Thoracic aorta (tissue), 2 donors: ENCODE measurements at regions not wholly inside any gene's neighbourhood (a gene's known extent, or its start where the extent isn't known, plus 50 kb on each side); places are given as distances from the start of the nearest gene placed in this dataset.

ENCODE experiments used
- ATAC-seq: fragments of 150-250 bp; one replicate; pipeline ENCODE4 v1.8.0; 2017; ENCODE audit warnings: low read depth; ENCODE audit not compliant: insufficient number of reproducible peaks, low FRiP score
- DNase-seq: peaks from one replicate; pipeline ENCODE4 v3.0.0-alpha.2; 2020; ENCODE audit warnings: low spot score
- H3K27ac ChIP-seq, 2 donors: fragments of 200-600 bp; sonication (generic); 1 replicate in 1 of 2; 2 replicates in 1 of 2; pipeline ENCODE4 v1.5.1; 2016; ENCODE audit warnings: mild to moderate bottlenecking in 2 of 2, moderate library complexity in 2 of 2
- H3K27me3 ChIP-seq: fragments of 200-600 bp; sonication (generic); replicated peaks from 2 replicates; pipeline ENCODE4 v1.6.0; 2016; ENCODE audit warnings: mild to moderate bottlenecking; ENCODE audit not compliant: insufficient read depth
- H3K36me3 ChIP-seq: fragments of 200-600 bp; sonication (generic); one replicate; pipeline ENCODE4 v1.5.1; 2016
- H3K4me1 ChIP-seq, 2 donors: fragments of 200-600 bp; sonication (generic); 1 replicate in 1 of 2; 2 replicates in 1 of 2; pipeline versions ENCODE4 v1.5.1 to v1.6.0; 2016; ENCODE audit warnings: low read depth in 2 of 2, mild to moderate bottlenecking in 1 of 2; ENCODE audit not compliant: control insufficient read depth in 1 of 2
- H3K4me3 ChIP-seq: fragments of 200-600 bp; sonication (generic); 2 replicates; pipeline ENCODE4 v1.5.1; 2016; ENCODE audit warnings: mild to moderate bottlenecking
- H3K9me3 ChIP-seq: fragments of 200-600 bp; sonication (generic); 2 replicates; pipeline ENCODE4 v1.5.1; 2016
- TF ChIP-seq, protein P1 (sequence below): fragments of 200-600 bp; sonication (generic); IDR thresholded peaks from one replicate; pipeline ENCODE4 v1.5.1; 2019; ENCODE audit warnings: antibody characterized with exemption

DNA sequence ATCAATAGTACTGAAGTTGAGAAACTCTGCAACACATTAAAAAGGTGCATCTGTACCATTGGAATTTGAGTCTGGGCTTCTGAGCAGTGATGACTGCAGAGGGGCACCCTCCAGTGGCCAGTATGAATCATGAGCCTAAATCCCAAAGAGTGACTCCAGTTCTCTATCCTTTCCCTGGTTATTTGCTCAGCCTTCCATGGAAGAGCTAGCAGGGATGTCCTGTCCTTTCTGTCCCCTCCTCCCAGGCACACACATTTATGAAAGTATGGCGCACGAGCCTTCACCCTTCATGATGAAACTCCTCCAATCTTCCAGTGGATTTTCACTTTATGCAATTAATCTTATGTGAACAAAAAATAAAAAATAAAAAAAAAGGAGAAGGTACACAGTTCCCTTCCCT lies 81.0 kb downstream of the ESM1 start:
- peaks cover 0 to 2% of the 10 kb centered on the region in 2 donors for H3K4me1 ChIP-seq
- no peaks in the 10 kb centered on the region for H3K36me3 ChIP-seq
- TF ChIP-seq, protein P1, sequence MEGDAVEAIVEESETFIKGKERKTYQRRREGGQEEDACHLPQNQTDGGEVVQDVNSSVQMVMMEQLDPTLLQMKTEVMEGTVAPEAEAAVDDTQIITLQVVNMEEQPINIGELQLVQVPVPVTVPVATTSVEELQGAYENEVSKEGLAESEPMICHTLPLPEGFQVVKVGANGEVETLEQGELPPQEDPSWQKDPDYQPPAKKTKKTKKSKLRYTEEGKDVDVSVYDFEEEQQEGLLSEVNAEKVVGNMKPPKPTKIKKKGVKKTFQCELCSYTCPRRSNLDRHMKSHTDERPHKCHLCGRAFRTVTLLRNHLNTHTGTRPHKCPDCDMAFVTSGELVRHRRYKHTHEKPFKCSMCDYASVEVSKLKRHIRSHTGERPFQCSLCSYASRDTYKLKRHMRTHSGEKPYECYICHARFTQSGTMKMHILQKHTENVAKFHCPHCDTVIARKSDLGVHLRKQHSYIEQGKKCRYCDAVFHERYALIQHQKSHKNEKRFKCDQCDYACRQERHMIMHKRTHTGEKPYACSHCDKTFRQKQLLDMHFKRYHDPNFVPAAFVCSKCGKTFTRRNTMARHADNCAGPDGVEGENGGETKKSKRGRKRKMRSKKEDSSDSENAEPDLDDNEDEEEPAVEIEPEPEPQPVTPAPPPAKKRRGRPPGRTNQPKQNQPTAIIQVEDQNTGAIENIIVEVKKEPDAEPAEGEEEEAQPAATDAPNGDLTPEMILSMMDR, result no peak
- H3K27ac ChIP-seq, result no peak overlapping the region
- no peaks in the 10 kb centered on the region for H3K27me3 ChIP-seq
- H3K4me3 ChIP-seq, result no peak overlapping the region
- no peak for ATAC-seq
- DNase-seq, result no peak
- no peaks in the 10 kb centered on the region for H3K9me3 ChIP-seq

DNA sequence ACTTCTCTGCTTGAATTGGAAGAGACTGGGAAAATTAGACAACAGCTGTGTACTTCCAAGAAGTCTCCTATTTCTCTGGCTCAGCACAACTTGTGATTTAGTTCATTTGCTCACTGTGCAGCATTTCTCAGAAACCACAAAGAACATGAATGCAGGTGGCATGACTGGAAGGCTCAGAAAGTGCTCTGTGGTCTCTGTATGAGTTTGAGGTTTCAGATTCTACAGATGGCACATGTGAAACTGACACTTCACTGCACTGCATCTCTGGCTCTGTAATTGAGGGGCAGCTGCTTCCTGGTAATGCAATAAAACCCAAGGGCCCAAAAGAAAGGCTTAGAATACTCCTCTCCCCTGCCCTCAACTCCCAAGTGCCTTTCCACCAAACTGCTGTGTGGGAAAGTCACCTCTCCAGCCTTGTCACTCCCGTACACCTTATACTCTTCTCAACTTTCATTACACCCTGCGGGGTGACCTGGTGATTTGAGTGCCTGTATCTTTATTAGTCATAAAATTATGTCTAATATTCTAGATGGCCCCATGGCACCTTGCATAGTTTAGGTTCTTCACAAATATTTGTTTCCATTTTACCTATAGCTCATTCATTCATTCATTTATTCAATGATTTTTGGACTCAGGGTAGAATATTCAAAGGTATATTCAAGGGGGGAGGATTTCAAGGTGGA lies 82.5 kb downstream of the ESM1 start:
- no peaks in the 10 kb centered on the region for H3K9me3 ChIP-seq
- H3K27ac ChIP-seq, result no peak overlapping the region
- peaks cover 0 to 2% of the 10 kb centered on the region in 2 donors for H3K4me1 ChIP-seq
- DNase-seq (no peak), ATAC-seq (no peak)
- no peaks in the 10 kb centered on the region for H3K27me3 ChIP-seq
- no peak overlapping the region for H3K4me3 ChIP-seq
- H3K36me3 ChIP-seq, result no peaks in the 10 kb centered on the region
- TF ChIP-seq, protein P1, result no peak

DNA sequence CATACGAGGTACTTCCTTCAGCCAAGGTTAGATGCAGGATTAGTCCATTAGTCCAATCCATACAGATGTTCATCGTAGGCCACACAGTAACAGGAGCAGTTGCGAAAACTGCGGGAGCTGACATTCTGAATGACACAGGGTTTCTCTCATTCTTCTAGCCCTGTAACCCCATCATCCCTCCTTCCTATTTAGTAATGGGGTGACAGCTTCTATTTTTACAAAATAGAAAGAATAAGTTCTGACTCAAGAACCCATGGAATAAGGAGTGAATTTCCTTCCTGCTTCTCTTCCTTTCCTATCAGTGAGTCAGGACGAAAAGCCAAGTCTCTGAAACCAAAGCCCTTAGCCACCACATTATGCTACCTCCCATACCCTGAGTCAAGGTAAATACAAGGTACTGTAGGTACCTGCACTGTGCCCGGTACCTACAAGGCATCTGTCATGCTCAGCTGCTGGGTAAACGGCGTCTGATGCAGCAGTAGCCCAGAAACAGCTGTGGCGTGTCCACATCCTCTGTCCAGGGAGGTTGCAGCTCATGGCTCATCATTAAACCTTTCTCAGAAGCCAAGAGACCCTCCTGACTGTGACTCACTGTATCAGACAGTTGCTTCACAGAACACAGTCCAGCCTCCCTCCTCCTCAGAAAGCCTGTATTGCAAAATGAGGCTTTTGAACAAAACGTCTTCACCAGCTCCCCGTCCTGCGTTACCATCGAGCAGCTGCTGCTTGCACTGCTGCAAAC lies 84.2 kb downstream of the ESM1 start:
- Histone ChIP-seq H3K36me3 (no peaks in the 10 kb centered on the region), H3K27ac (no peak overlapping the region), H3K4me3 (no peak overlapping the region), H3K27me3 (no peaks in the 10 kb centered on the region), H3K4me1 (peaks cover 0 to under 1% of the 10 kb centered on the region in 2 donors), H3K9me3 (no peaks in the 10 kb centered on the region)
- DNase-seq, result no peak
- ATAC-seq, result no peak
- TF ChIP-seq, protein P1, result no peak

DNA sequence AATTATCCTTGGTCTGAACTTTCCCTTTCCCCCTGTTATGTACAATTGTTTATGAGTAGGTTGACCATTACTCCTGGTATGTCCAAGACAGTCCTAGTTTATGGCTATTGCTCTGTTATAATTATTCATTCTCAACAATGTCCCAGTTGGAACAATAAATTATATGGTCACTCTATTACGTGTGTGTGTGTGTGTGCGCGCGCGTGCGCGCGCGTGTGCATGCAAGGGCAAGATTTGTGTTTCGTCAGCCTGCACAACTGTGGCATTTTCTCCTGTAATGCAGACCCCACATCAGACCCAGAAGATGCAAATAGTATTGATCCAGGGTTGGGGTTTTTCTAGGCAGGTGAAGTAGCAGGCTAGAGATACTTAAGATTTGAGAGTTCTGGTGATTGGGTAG lies 88.4 kb downstream of the ESM1 start:
- Histone ChIP-seq H3K27ac (no peak overlapping the region), H3K9me3 (no peaks in the 10 kb centered on the region), H3K27me3 (no peaks in the 10 kb centered on the region), H3K4me1 (no peaks in the 10 kb centered on the region), H3K36me3 (no peaks in the 10 kb centered on the region), H3K4me3 (no peak overlapping the region)
- TF ChIP-seq, protein P1, result no peak
- no peak for DNase-seq
- ATAC-seq, result no peak

DNA sequence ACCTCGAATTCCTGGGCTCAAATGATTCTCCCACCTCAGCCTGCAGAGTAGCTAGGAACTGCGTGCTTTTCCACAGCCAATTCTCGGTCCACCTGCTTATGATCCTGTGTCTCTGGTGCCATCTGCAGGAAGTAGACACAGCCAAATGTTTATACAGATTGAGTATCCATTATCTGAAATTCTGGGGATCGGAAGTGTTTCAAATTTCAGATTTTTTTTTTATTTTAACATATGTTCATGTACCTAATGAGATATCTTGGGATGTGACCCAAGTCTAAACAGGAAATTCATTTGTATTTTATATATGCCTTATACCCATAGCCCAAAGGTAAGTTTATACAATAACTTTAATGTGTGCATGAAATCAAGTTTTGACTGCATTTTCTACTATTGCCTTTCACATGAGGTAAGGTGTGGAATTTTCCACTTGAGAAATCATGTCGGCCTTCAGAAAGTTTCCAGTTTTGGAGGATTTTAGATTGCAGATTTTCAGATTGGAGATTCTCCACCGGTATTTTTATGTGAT lies 89.5 kb downstream of the ESM1 start:
- DNase-seq (no peak), ATAC-seq (no peak)
- H3K27ac ChIP-seq, result no peak overlapping the region
- H3K27me3 ChIP-seq, result no peaks in the 10 kb centered on the region
- TF ChIP-seq, protein P1, result no peak
- no peaks in the 10 kb centered on the region for H3K4me1 ChIP-seq
- H3K4me3 ChIP-seq, result no peak overlapping the region
- H3K9me3 ChIP-seq, result no peaks in the 10 kb centered on the region
- no peaks in the 10 kb centered on the region for H3K36me3 ChIP-seq
